HG03108 (cell line): ENCODE measurements at regions not wholly inside any gene's neighbourhood (a gene's known extent, or its start where the extent isn't known, plus 50 kb on each side); places are given as distances from the start of the nearest gene placed in this dataset.
"Not testable (repeated sequence)": the region's sequence is repeated elsewhere in the genome, so short reads cannot be mapped to it uniquely, and the experiment has no call there.

Source experiments
- ATAC-seq: cut with Tn5 transposase; IDR thresholded peaks from one replicate; pipeline ENCODE4 v1.9.1; 2021; ENCODE audit warnings: moderate library complexity; ENCODE audit not compliant: unreplicated experiment

DNA sequence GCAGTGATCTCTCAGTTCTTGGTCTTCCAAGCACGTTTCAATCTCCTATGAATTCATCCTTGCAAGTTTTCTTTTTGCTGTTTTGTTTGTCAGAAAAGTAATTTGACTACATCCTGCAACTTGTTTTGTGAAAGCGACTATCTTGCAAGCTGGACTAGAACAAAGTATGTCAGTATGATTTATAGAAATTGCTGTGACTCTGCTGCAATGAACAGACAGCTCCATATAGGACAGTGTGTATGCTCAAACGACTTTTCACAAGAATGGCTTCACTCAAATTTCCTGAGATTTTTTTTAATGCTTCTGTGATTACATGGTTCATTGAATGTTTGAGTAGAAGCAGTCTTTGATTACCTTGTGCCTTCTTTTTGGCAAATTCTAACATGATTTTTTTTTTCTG, 123.5 kb upstream of the TRHDE start:
- ATAC-seq = no peak

DNA sequence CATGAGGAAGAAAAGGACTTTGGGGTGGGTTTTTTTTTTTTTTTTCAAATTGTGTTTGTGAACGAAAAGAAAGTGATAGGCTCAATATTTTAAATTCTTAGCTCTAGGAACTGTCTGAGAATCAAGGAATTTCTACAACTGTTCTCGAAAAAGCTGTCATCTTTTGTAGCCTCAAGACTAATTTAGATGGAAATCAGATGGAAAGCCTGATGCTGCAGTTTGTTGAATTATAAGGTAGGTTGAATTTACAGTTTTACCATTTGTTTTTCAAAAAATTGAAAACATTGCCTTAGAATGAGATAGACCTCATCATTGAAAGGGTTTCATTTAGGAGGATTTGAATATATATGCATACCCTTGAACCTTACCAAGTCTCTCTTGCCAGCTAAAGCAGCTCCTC, 109.3 kb upstream of the TRHDE start:
- ATAC-seq = no peak

DNA sequence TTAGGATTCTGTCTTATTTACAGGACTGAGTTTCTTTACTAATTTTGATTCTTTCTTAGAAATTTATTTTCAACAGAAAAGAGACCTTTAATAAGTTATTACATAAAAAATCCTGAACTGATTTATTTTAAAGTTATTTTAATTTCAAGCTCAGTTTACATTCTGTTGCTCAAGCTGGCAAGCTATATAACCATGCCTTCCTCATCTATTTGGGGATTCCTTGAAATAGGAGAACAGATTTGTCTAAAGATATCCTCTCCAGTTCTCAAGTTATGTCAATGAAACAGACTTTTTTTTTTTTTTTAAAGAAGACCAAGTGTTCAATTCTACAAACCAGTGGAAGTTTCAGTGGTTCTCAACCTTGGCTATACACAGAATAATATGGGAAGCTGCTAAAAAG, 103.3 kb upstream of the TRHDE start:
- ATAC-seq = no peak

DNA sequence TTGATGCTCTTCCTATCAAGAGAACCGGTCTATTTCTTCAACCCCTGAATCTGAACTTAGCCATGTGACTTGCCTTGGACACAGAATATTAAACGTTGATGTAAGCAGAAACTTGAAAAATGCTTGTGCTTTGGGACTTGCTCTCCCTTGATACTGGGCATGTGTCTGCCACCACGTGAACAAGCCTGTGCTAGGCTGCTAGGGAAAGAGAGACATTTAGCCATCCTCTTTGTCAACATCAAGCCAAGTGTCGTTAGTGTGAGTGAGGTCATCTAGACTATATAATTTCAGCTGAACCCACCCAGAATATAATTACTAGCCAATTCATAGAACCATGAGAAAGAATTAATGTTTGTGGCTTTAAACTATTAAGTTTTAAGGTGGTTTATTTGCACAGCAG, 98.2 kb upstream of the TRHDE start:
- no peak for ATAC-seq

DNA sequence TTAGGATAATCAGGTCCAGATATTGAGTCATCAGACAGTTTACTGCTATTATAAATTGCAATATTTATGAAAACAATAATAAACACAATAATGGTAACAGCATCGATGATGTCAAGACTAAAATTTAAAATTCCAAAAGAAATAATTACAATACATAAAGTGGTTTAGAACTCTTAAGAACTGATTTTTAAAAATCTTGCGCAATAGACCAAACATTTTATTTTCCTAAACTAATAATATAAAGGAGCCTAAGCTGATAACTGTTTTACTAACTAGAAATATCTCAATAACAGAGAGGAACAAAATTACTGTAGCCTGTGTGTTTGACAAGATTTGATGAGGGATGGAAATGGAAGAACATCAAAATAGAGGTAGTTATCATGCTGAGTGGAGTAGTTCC, 93.9 kb upstream of the TRHDE start:
- ATAC-seq = no peak

DNA sequence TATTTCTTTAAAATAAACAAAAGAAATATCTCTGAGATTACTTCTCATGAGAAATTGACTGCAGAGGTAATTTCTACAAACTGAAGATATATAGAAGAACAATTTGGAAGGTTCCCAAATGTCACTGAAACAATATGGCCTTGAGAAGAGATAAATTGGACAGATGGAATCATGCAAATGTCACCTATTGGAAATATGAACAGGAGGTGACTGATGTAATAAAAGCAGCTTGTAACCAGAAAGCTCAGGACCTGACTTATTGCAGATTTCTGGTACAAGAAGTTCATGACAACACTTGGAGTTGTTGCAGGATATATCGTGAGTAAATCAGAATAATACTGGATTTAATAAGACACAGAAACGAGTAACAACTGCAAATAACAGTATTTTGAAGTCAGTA, 93.3 kb upstream of the TRHDE start:
- no peak for ATAC-seq

DNA sequence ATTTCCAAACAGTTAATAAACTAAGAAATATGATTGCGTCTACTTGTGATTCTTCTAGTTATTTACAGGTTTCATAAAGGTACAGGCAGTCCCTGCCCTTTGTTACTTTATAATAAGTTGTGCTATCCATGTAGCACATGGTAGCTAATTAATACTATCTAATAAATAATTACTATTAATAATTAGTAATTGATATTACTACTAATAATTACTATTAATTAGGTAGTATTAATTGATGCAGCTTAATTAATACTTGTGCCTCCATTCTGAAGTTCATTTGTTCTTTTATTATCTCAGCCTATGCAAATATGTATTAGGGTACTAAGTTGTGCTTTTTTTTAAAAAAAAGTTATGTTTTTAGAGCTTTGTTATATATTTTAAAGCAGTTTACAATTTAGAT, 92.3 kb upstream of the TRHDE start:
- no peak for ATAC-seq

DNA sequence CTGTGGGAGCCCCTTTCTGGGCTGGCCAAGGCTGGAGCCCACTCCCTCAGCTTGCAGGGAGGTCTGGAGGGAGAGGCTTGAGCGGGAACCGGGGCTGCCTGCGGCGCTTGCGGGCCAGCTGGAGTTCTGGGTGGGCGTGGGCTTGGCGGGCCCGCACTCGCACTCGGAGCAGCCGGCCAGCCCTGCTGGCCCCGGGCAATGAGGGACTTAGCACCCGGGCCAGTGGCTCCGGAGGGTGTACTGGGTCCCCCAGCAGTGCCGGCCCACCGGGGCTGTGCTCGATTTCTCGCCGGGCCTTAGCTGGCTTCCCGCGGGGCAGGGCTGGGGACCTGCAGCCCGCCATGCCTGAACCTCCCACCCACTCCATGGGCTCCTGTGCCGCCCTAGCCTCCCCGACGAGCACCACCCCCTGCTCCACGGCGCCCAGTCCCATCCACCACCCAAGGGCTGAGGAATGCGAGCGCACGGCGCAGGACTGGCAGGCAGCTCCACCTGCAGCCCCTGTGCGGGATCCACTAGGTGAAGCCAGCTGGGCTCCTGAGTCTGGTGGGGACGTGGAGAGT, 87.1 kb upstream of the TRHDE start:
- not testable (repeated sequence) for ATAC-seq

DNA sequence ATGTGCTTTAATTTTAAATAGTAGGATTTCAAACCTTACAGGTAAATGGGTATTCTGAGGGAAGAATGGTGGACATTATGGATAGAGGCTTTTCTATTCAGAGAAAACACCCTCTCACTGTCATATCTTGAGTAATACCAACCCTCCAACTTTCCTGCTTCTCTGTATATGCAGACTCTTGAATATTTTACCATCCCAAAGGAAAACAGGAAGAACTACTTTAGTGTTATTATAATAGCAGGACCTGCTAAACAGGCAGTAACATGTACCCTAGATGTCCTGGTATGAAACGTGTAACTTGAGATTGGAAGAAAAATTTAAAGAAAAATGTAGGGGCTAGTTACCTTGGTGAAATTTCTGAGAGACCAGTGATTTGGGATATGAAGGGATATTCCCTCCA, 82.9 kb upstream of the TRHDE start:
- no peak for ATAC-seq

DNA sequence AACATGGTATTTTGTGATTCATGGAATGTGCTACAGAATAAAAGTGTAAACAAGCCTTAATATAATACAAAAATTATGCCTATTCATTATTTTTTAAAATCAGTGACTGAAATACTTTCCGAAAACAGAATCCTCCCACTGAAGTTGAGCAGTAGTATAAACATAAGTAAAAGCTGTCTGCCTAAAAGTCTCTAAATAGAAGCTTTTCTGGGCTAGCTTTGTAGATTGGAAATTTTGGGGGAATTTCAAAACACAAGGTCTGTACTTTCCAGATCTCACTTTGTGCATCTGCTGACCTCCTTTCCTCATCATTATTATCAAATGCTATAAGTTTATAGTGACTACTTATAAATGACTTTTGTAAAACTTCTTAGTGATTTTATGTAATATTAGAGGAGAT, 80.4 kb upstream of the TRHDE start:
- ATAC-seq = no peak

DNA sequence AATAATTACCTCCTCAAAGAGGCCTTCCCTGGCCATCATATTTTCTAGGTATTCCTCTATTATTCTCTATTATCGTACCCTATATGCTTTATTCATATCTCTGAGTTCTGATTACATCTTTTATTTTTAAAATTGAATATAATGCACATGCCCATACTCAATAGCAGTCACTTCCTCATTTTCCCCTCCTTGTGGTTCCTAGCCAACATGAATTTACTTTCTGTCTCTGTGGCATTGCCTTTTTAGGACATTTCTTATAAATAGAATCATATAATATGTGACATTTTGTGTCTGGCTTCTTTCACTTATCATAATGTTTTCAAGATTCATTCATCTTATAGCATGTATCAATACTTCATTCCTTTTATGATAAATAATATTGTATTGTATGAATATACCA, 74.4 kb upstream of the TRHDE start:
- ATAC-seq = no peak

DNA sequence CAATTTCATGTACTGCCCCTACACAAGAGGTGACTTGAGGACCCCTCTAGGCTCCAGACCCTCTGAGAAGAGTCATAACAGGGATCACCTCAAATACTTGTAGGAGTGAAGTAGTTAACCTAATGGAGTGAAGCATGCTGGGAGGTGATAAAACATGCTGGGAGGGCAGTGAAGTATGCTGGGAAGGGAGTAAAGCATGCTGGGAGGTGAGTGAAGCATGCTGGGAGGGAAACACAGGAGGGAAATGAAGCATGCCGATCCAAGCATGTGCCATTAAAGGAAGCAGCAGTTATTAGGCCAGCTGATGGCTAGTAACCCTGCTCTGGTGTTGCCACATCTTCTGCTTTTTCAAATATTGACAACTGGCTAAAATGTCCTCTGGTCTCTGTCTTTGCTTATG, 70.7 kb upstream of the TRHDE start:
- ATAC-seq = no peak

DNA sequence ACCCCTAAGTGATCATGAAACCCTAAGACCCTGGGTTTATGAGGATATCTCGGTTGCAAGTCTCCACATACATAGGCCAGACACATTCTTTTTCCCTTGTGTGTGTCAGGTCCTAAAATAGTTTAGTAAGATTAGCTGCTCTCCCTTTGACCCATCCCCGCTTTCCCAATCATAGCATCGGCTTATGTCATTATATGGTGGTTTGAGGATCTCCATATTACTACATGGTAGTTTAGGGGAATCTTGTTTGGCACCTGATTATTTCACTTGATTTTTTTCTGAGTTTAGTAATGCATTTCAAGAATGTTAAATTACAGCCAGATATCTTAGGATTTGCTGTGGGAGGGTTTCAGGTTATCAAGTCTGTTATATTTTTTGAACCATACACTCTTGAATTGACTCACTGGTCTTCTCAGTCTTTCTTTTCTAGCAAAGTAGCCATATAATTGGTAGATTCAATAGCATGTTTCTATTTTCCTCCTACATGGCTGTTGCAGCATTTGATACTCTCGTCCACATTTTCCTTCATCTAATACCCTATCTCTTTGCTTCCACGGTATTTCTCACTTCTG, 68.3 kb upstream of the TRHDE start:
- no peak for ATAC-seq

DNA sequence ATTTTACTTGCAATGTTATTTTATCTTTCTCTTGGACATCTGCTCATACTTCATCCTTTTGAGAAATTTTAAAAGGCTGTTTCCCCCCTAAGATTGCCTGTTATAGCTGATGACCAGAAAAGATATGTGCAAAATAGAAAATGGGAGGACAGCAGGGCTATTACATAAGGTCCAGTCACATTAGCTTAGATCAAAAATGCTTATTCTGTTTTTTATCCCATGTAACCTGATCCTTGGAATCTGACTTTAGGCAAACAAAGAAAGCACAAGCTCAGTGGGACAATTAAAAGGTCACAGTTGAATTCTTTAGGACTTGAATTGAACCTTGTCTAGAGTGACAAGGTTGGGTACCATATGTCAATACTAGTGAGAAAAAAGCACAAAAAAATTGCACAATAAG, 65.1 kb upstream of the TRHDE start:
- ATAC-seq = no peak

DNA sequence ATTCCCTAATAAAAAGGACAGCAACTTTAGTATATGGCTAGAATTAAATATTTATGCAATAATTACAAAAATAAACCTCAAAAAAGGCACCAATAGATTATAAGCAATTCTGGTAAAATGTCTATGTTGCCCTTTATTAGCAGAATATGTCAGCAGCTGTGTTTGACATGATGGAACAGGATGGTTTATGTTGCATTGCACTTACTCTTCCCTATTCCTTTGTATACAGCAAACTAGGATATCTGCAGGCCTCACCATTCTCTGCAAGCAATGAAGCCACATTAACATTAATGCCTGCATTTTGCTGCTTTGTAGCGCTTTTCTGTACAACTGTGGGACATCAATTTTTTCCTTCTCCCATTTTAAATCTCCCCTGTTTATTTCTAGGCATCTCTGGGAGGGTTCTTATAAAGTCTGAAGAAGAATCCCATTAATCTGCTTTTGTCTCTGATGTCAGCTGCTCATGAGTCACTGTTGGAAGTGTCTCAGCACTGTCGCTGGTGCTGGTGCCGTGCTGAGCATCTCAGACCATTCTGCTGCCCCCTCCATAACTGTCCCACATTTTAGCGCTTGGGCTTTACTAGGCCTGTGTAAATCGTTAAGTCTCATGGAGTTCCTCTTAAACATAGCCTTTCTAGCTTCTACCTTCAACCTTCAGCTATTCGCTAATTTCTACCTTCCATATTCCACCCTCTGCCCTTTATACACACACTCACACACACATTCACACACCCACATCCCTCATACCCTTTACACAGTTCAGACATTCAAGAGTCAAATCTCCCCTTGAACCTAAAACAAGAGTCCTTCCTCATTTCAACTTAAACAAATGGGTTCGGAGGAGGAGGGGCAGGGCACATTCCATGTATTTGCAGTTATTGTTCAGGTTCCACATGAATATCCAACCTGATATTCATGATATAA, 64.4 kb upstream of the TRHDE start:
- no peak for ATAC-seq

DNA sequence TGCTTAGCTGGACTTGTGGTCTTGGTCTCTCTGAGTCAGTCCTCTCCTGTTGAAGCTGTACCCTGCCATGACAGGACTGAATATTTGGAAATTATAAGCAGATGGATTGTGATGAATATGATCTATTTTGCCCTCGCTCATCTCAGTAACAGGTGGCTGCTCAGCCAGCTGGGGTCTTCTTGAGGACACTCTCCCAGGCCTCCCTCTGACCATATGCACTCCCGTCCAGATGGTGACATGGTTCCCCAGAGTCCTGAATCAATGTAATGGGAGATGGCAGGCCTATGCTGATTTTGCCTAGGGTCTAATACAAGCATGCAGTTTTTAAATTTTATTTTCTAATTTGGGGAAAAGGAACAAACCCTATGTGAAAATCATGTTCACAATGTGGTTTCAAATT, 63.1 kb upstream of the TRHDE start:
- no peak for ATAC-seq

DNA sequence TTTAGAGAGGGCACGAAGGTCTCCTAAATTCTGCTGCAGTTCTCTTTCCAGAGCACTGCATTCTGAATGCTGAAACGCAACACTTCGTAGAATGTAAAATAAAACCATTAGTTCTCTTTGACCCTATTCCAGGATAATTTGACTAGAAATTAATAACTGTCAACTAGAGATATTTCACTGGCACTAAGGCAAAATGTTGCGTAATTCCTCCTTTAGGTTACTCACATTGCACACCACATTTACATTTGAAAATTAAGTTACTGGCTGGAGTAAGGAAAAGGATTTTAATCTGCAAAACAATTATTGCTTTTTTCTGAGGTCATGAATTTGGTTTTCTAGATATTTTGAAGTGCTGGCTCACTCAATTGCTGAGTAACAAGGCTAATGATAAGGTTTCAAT, 58.0 kb upstream of the TRHDE start:
- no peak for ATAC-seq

DNA sequence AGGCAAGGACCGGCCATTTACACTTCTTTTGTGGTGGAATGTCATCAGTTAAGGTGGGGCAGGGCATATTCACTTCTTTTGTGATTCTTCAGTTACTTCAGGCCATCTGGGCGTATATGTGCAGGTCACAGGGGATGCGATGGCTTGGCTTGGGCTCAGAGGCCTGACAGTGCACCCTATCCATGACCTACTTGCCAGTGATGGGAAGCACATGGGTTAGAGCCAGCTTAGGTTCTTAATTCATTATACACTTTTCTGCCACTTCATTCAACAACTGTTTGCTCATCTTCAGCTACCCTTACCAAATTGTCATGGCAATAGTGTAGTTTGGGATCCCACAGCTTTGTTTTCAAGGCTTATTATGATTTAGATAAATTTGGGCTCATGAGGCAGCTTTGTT, 56.9 kb upstream of the TRHDE start:
- ATAC-seq = not testable (repeated sequence)

DNA sequence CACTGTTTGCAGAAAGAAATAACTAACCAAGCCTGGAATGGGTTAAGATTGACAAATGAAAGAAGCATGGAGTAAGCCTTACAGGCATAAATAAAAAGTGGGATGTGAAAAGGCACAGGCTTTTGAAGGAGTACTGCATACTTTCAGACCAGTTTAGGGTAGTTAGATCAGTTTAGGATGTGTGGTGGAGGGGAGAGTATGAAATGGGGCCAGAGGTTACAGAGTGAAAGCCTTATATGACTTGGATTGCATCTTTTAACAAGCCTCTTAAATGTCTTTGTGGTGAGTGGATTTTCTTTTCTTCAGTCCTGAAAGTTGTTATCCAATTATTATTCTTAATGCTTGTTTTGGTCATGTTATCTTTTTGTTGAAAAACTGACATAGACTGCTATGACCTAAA, 52.2 kb upstream of the TRHDE start:
- ATAC-seq = no peak
